Suprapubic skin (tissue), 4 donors: ENCODE measurements at regions not wholly inside any gene's neighbourhood (a gene's known extent, or its start where the extent isn't known, plus 50 kb on each side); places are given as distances from the start of the nearest gene placed in this dataset.

Experiments used
- DNase-seq, 2 donors: peaks; one replicate each; pipeline ENCODE4 v3.0.0-alpha.2; 2019; ENCODE audit warnings: low spot score in 2 of 2
- H3K27ac ChIP-seq: fragments of 200-600 bp; sonication (generic); one replicate; pipeline ENCODE4 v1.5.1; 2019
- H3K27me3 ChIP-seq: fragments of 200-600 bp; sonication (generic); one replicate; pipeline ENCODE4 v1.5.1; 2019
- H3K36me3 ChIP-seq: fragments of 200-600 bp; sonication (generic); one replicate; pipeline ENCODE4 v1.5.1; 2019
- H3K4me1 ChIP-seq: fragments of 200-600 bp; sonication (generic); one replicate; pipeline ENCODE4 v1.5.1; 2019
- H3K4me3 ChIP-seq: fragments of 200-600 bp; sonication (generic); one replicate; pipeline ENCODE4 v1.5.1; 2019; ENCODE audit warnings: mild to moderate bottlenecking
- H3K9me3 ChIP-seq: fragments of 200-600 bp; sonication (generic); one replicate; pipeline ENCODE4 v1.5.1; 2019
- CTCF ChIP-seq, 2 donors: fragments of 200-600 bp in 1 of 2; fragments of 450-650 bp in 1 of 2; sonication (generic) in 1 of 2; IDR thresholded peaks; one replicate each; pipeline ENCODE4 v1.5.1; 2016 to 2019; ENCODE audit warnings: antibody characterized with exemption in 2 of 2, mild to moderate bottlenecking in 1 of 2, moderate library complexity in 1 of 2
- EP300 ChIP-seq: sonication (generic); formaldehyde crosslinking; IDR thresholded peaks from one replicate; pipeline ENCODE4 v1.6.1; 2017; ENCODE audit warnings: antibody characterized with exemption
- POLR2A ChIP-seq, 2 donors: fragments of 450-650 bp; IDR thresholded peaks; one replicate each; pipeline ENCODE4 v1.6.1; 2017; ENCODE audit warnings: antibody characterized with exemption in 2 of 2, mild to moderate bottlenecking in 2 of 2, moderate library complexity in 2 of 2
- POLR2AphosphoS5 ChIP-seq, 3 donors: sonication (generic); formaldehyde crosslinking; IDR thresholded peaks; one replicate each; pipeline ENCODE4 v1.6.1; 2017; ENCODE audit warnings: antibody characterized with exemption in 3 of 3
- WGBS: methylation state at CpG from one replicate; pipeline ENCODE4 v1.1.5; 2018; 5-methylcytosine and 5-hydroxymethylcytosine counted together

GRCh38 chr4:19286924-19287323 is 964.8 kb upstream of the SLIT2 start:
- Histone ChIP-seq H3K27me3 (no peaks in the 10 kb centered on the region), H3K9me3 (peaks cover under 1% of the 10 kb centered on the region), H3K27ac (no peak overlapping the region), H3K4me1 (no peaks in the 10 kb centered on the region), H3K36me3 (no peaks in the 10 kb centered on the region), H3K4me3 (no peak overlapping the region)
- TF ChIP-seq CTCF (IDR thresholded peaks at IDR 0.05) (no peak), POLR2AphosphoS5 (IDR thresholded peaks at IDR 0.05) (no peak), EP300 (no peak), POLR2A (IDR thresholded peaks at IDR 0.05) (no peak)
- 88% methylated on average over 1 of the region's 1 CpG for WGBS
- DNase-seq, result no peak

- no peak overlapping the region for H3K27ac ChIP-seq
- no peaks in the 10 kb centered on the region for H3K36me3 ChIP-seq
- no peaks in the 10 kb centered on the region for H3K4me1 ChIP-seq
- 71% methylated on average over 3 of the region's 3 CpGs for WGBS
- TF ChIP-seq POLR2AphosphoS5 (IDR thresholded peaks at IDR 0.05) (no peak), EP300 (no peak), POLR2A (IDR thresholded peaks at IDR 0.05) (no peak)
- no peaks in the 10 kb centered on the region for H3K9me3 ChIP-seq
- no peak for DNase-seq
- H3K4me3 ChIP-seq, result no peak overlapping the region
- no peaks in the 10 kb centered on the region for H3K27me3 ChIP-seq
Observed at GRCh38 chr4:19285146-19285545, 966.6 kb upstream of the SLIT2 start.

GRCh38 chr4:19278665-19279064 is 973.0 kb upstream of the SLIT2 start:
- Histone ChIP-seq H3K27me3 (no peaks in the 10 kb centered on the region), H3K27ac (no peak overlapping the region), H3K9me3 (no peaks in the 10 kb centered on the region), H3K4me3 (no peak overlapping the region), H3K36me3 (no peaks in the 10 kb centered on the region), H3K4me1 (no peaks in the 10 kb centered on the region)
- WGBS, result 73% methylated on average over 1 of the region's 1 CpG
- TF ChIP-seq CTCF (IDR thresholded peaks at IDR 0.05) (no peak), EP300 (no peak), POLR2A (IDR thresholded peaks at IDR 0.05) (no peak), POLR2AphosphoS5 (IDR thresholded peaks at IDR 0.05) (no peak)
- DNase-seq, result no peak

- Histone ChIP-seq H3K36me3 (no peaks in the 10 kb centered on the region), H3K27me3 (no peaks in the 10 kb centered on the region), H3K27ac (no peak overlapping the region), H3K4me3 (no peak overlapping the region), H3K4me1 (no peaks in the 10 kb centered on the region), H3K9me3 (no peaks in the 10 kb centered on the region)
- no peak for DNase-seq
- no peak for TF ChIP-seq POLR2A (IDR thresholded peaks at IDR 0.05)
- no peak for TF ChIP-seq EP300
- TF ChIP-seq CTCF (IDR thresholded peaks at IDR 0.05), result no peak
- TF ChIP-seq POLR2AphosphoS5 (IDR thresholded peaks at IDR 0.05), result no peak
- 60% methylated on average over 2 of the region's 2 CpGs for WGBS
Observed at GRCh38 chr4:19266566-19266965, 985.1 kb upstream of the SLIT2 start.

- no peaks in the 10 kb centered on the region for H3K27me3 ChIP-seq
- WGBS, result 37% methylated on average over 2 of the region's 2 CpGs
- H3K4me1 ChIP-seq, result no peaks in the 10 kb centered on the region
- no peaks in the 10 kb centered on the region for H3K9me3 ChIP-seq
- H3K36me3 ChIP-seq, result no peaks in the 10 kb centered on the region
- no peak overlapping the region for H3K4me3 ChIP-seq
- no peak for TF ChIP-seq POLR2AphosphoS5 (IDR thresholded peaks at IDR 0.05)
- no peak for TF ChIP-seq EP300
- no peak for TF ChIP-seq POLR2A (IDR thresholded peaks at IDR 0.05)
- TF ChIP-seq CTCF (IDR thresholded peaks at IDR 0.05), result no peak
- no peak overlapping the region for H3K27ac ChIP-seq
- no peak for DNase-seq
Observed at GRCh38 chr4:19262467-19262866, 989.2 kb upstream of the SLIT2 start.

- TF ChIP-seq EP300 (no peak), POLR2A (IDR thresholded peaks at IDR 0.05) (no peak), POLR2AphosphoS5 (IDR thresholded peaks at IDR 0.05) (no peak), CTCF (IDR thresholded peaks at IDR 0.05) (no peak)
- H3K9me3 ChIP-seq, result peaks cover 5% of the 10 kb centered on the region
- H3K4me3 ChIP-seq, result no peak overlapping the region
- no peaks in the 10 kb centered on the region for H3K27me3 ChIP-seq
- no peaks in the 10 kb centered on the region for H3K4me1 ChIP-seq
- WGBS, result 34% methylated on average over 2 of the region's 2 CpGs
- no peak for DNase-seq
- no peak overlapping the region for H3K27ac ChIP-seq
- no peaks in the 10 kb centered on the region for H3K36me3 ChIP-seq
Observed at GRCh38 chr4:19260346-19260745, 991.4 kb upstream of the SLIT2 start.
